H1 (cell line): ENCODE measurements at regions not wholly inside any gene's neighbourhood (a gene's known extent, or its start where the extent isn't known, plus 50 kb on each side); places are given as distances from the start of the nearest gene placed in this dataset.

Source experiments
- CTCF ChIA-PET: fragments of 300-600 bp; sonication (Branson Sonifier 250); formaldehyde crosslinking; loops from one replicate; lab custom pipeline; 2021; ENCODE audit not compliant: partially characterized antibody; lab: Charles Lee
- POLR2A ChIA-PET: fragments of 300-600 bp; sonication (Branson Sonifier 250); formaldehyde crosslinking; loops from one replicate; lab custom pipeline; 2021; ENCODE audit warnings: inconsistent platforms; ENCODE audit not compliant: partially characterized antibody; lab: Charles Lee
- DNase-seq, 2 experiments: peaks; one replicate each; pipeline versions ENCODE4 v3.0.0 to v3.0.0-alpha.2; 2010 to 2022; ENCODE audit warnings: low spot score in 2 of 2, low read depth in 1 of 2, mixed read lengths in 1 of 2
- FAIRE-seq: peaks from 2 replicates; lab custom pipeline; 2011; peaks lifted over from hg19 to GRCh38; lab: Jason Lieb, UNC
- H2AFZ ChIP-seq: 2 replicates; pipeline ENCODE4 v1.8.1; 2012; ENCODE audit warnings: low read length, inconsistent platforms
- H2AK5ac ChIP-seq: 2 replicates; pipeline ENCODE4 v1.6.1; 2013; ENCODE audit warnings: low read depth, low read length
- H2BK120ac ChIP-seq: replicated peaks from 2 replicates; pipeline ENCODE3; 2013; ENCODE audit warnings: low read depth, low read length, inconsistent platforms
- H2BK12ac ChIP-seq: 2 replicates; pipeline ENCODE4 v1.6.1; 2013; ENCODE audit warnings: low read depth, low read length
- H2BK15ac ChIP-seq: 2 replicates; pipeline ENCODE4 v1.6.1; 2013; ENCODE audit warnings: low read length
- H2BK20ac ChIP-seq: 2 replicates; pipeline ENCODE4 v1.6.1; 2013; ENCODE audit warnings: low read length
- H2BK5ac ChIP-seq: 2 replicates; pipeline ENCODE4 v1.6.1; 2013; ENCODE audit warnings: low read depth, low read length
- H3K14ac ChIP-seq: 2 replicates; pipeline ENCODE4 v1.6.1; 2013; ENCODE audit warnings: inconsistent platforms; ENCODE audit not compliant: insufficient read length
- H3K18ac ChIP-seq: 2 replicates; pipeline ENCODE4 v1.6.1; 2013; ENCODE audit warnings: low read length; ENCODE audit errors: extremely low read depth
- H3K23ac ChIP-seq: 2 replicates; pipeline ENCODE4 v1.6.1; 2013; ENCODE audit warnings: inconsistent platforms; ENCODE audit not compliant: insufficient read length
- H3K23me2 ChIP-seq: 2 replicates; pipeline ENCODE4 v1.6.1; 2013; ENCODE audit warnings: low read depth, low read length
- H3K27ac ChIP-seq: 2 replicates; pipeline ENCODE4 v1.6.1; 2011; ENCODE audit warnings: low read depth, low read length, inconsistent platforms
- H3K27me3 ChIP-seq, 4 experiments: replicated peaks in 1 of 4; 1 replicate in 1 of 4; 2 replicates in 3 of 4; pipeline versions ENCODE4 v1.6.1 to v1.8.1; 2011 to 2013; ENCODE audit warnings: low read length in 3 of 4, mild to moderate bottlenecking in 3 of 4, inconsistent platforms in 2 of 4, mixed read lengths in 2 of 4, moderate library complexity in 1 of 4; ENCODE audit not compliant: control insufficient read depth in 3 of 4, insufficient read depth in 3 of 4; ENCODE audit errors: extremely low read depth in 1 of 4
- H3K36me3 ChIP-seq, 4 experiments: 2 replicates each; pipeline versions ENCODE4 v1.6.1 to v1.8.1; 2011 to 2013; ENCODE audit warnings: mild to moderate bottlenecking in 4 of 4, low read length in 3 of 4, moderate library complexity in 2 of 4, control low read depth in 1 of 4, inconsistent platforms in 1 of 4; ENCODE audit not compliant: insufficient read depth in 4 of 4, control insufficient read depth in 2 of 4
- H3K4ac ChIP-seq: replicated peaks from 2 replicates; pipeline ENCODE3; 2013; ENCODE audit warnings: low read length, low read depth, mixed read lengths, inconsistent platforms; ENCODE audit not compliant: insufficient read length
- H3K4me1 ChIP-seq, 4 experiments: replicated peaks in 1 of 4; 1 replicate in 1 of 4; 2 replicates in 3 of 4; pipeline versions ENCODE4 v1.6.1 to v1.8.1; 2011 to 2013; ENCODE audit warnings: low read length in 3 of 4, inconsistent platforms in 2 of 4, mixed read lengths in 1 of 4; ENCODE audit not compliant: insufficient read depth in 4 of 4, control insufficient read depth in 3 of 4
- H3K4me2 ChIP-seq, 2 experiments: 2 replicates each; pipeline versions ENCODE4 v1.6.1 to v1.8.1; 2011 to 2013; ENCODE audit warnings: low read depth in 2 of 2, low read length in 2 of 2, control low read depth in 1 of 2, inconsistent platforms in 1 of 2, mild to moderate bottlenecking in 1 of 2; ENCODE audit not compliant: insufficient read depth in 1 of 2
- H3K4me3 ChIP-seq, 4 experiments: fragments of 200-600, 300-600 bp in 1 of 4; sonication (generic), shearing (Covaris generic), sonication (Bioruptor Twin) in 1 of 4; 2 replicates each; pipeline versions ENCODE4 v1.5.1 to v1.8.1; 2011 to 2016; ENCODE audit warnings: low read length in 4 of 4, low read depth in 3 of 4, control low read depth in 2 of 4, inconsistent platforms in 2 of 4, mild to moderate bottlenecking in 2 of 4, mixed read lengths in 1 of 4, moderate library complexity in 1 of 4; ENCODE audit not compliant: insufficient read depth in 2 of 4; ENCODE audit errors: extremely low read depth in 1 of 4
- H3K56ac ChIP-seq: replicated peaks from 2 replicates; pipeline ENCODE3; 2013; ENCODE audit warnings: low read depth, mild to moderate bottlenecking, mixed read lengths, low read length, inconsistent platforms; ENCODE audit not compliant: insufficient read length
- H3K79me1 ChIP-seq: 2 replicates; pipeline ENCODE4 v1.6.1; 2013; ENCODE audit warnings: low read depth, low read length, control low read depth
- H3K79me2 ChIP-seq, 2 experiments: 2 replicates each; pipeline versions ENCODE4 v1.6.1 to v1.8.1; 2012 to 2013; ENCODE audit warnings: low read length in 2 of 2, mild to moderate bottlenecking in 2 of 2, inconsistent platforms in 1 of 2; ENCODE audit not compliant: insufficient read depth in 2 of 2, control insufficient read depth in 1 of 2
- H3K9ac ChIP-seq, 4 experiments: replicated peaks in 1 of 4; 1 replicate in 1 of 4; 2 replicates in 3 of 4; pipeline versions ENCODE4 v1.6.1 to v1.8.1; 2011 to 2013; ENCODE audit warnings: low read depth in 3 of 4, low read length in 3 of 4, control low read depth in 2 of 4, mild to moderate bottlenecking in 2 of 4, moderate library complexity in 2 of 4, inconsistent platforms in 1 of 4; ENCODE audit errors: extremely low read depth in 1 of 4
- H3K9me3 ChIP-seq, 2 experiments: 2 replicates each; pipeline versions ENCODE4 v1.6.1 to v1.8.1; 2012 to 2013; ENCODE audit warnings: mild to moderate bottlenecking in 2 of 2, moderate library complexity in 2 of 2, control low read depth in 1 of 2, inconsistent platforms in 1 of 2, low read depth in 1 of 2, low read length in 1 of 2, mixed read lengths in 1 of 2; ENCODE audit not compliant: insufficient read depth in 2 of 2
- H4K20me1 ChIP-seq, 2 experiments: replicated peaks in 1 of 2; 2 replicates each; pipeline versions ENCODE3 to v1.8.1; 2011 to 2013; ENCODE audit warnings: inconsistent platforms in 2 of 2, low read length in 2 of 2, mild to moderate bottlenecking in 1 of 2; ENCODE audit not compliant: insufficient read depth in 2 of 2, control insufficient read depth in 1 of 2
- H4K5ac ChIP-seq: 2 replicates; pipeline ENCODE4 v1.6.1; 2013; ENCODE audit warnings: low read length, low read depth, mixed read lengths, inconsistent platforms; ENCODE audit not compliant: insufficient read length
- H4K8ac ChIP-seq: 2 replicates; pipeline ENCODE4 v1.8.0; 2013; ENCODE audit warnings: mild to moderate bottlenecking, moderate library complexity, low read length, inconsistent platforms; ENCODE audit not compliant: insufficient read depth; ENCODE audit errors: extremely low read depth
- H4K91ac ChIP-seq: replicated peaks from 2 replicates; pipeline ENCODE3; 2013; ENCODE audit warnings: low read length, mixed read lengths, inconsistent platforms; ENCODE audit not compliant: insufficient read length
- ATF3 ChIP-seq: IDR thresholded peaks from 2 replicates; pipeline ENCODE4 v1.6.1; 2011; ENCODE audit warnings: low read depth, mild to moderate bottlenecking, low read length; ENCODE audit not compliant: insufficient read depth
- CBX8 ChIP-seq: fragments of 300-800, 300-1000 bp; sonication (generic); IDR thresholded peaks from 2 replicates; pipeline ENCODE4 v1.7.1; 2016; ENCODE audit warnings: low read depth, low read length, borderline replicate concordance
- CHD1 ChIP-seq: IDR thresholded peaks from 2 replicates; pipeline ENCODE4 v1.6.1; 2012; ENCODE audit warnings: low read depth, low read length, improper control_type of control experiment
- CREB1 ChIP-seq: IDR thresholded peaks from 2 replicates; pipeline ENCODE4 v1.6.1; 2012; ENCODE audit warnings: inconsistent platforms
- E2F6 ChIP-seq: IDR thresholded peaks from 2 replicates; pipeline ENCODE4 v1.6.1; 2012; ENCODE audit warnings: inconsistent platforms
- EP300 ChIP-seq, 2 experiments: IDR thresholded peaks; 1 replicate in 1 of 2; 2 replicates in 1 of 2; pipeline ENCODE4 v1.6.1; 2011 to 2012; ENCODE audit warnings: low read depth in 2 of 2, low read length in 2 of 2, mild to moderate bottlenecking in 2 of 2, borderline replicate concordance in 1 of 2, inconsistent platforms in 1 of 2, moderate library complexity in 1 of 2
- FOSL1 ChIP-seq: IDR thresholded peaks from 2 replicates; pipeline ENCODE4 v1.6.1; 2011; ENCODE audit warnings: mild to moderate bottlenecking, low read depth, low read length, moderate library complexity; ENCODE audit not compliant: insufficient read depth
- GABPA ChIP-seq: IDR thresholded peaks from 2 replicates; pipeline ENCODE4 v1.6.1; 2011; ENCODE audit warnings: mild to moderate bottlenecking, low read length, moderate library complexity, borderline replicate concordance; ENCODE audit not compliant: insufficient read depth
- GTF2F1 ChIP-seq: IDR thresholded peaks from 2 replicates; pipeline ENCODE4 v1.6.1; 2012; ENCODE audit warnings: low read depth, low read length, improper control_type of control experiment, borderline replicate concordance
- NRF1 ChIP-seq: IDR thresholded peaks from 2 replicates; pipeline ENCODE4 v1.6.1; 2011; ENCODE audit warnings: mild to moderate bottlenecking, low read depth, low read length, improper control_type of control experiment
- RBBP5 ChIP-seq: IDR thresholded peaks from 2 replicates; pipeline ENCODE4 v1.7.1; 2012; ENCODE audit warnings: low read depth, mild to moderate bottlenecking, inconsistent platforms, low read length, moderate library complexity, borderline replicate concordance
- SIRT6 ChIP-seq: IDR thresholded peaks from one replicate; pipeline ENCODE4 v1.7.1; 2012; ENCODE audit warnings: low read length, inconsistent platforms
- SIX5 ChIP-seq: IDR thresholded peaks from 2 replicates; pipeline ENCODE4 v1.6.1; 2011; ENCODE audit warnings: mild to moderate bottlenecking, low read depth, low read length
- SP4 ChIP-seq: IDR thresholded peaks from 2 replicates; pipeline ENCODE4 v1.6.1; 2012; ENCODE audit warnings: low read length, inconsistent platforms
- YY1 ChIP-seq: IDR thresholded peaks from 2 replicates; pipeline ENCODE4 v1.6.1; 2011; ENCODE audit warnings: low read depth, mild to moderate bottlenecking, low read length
- WGBS, 2 experiments: shearing (Covaris generic) in 1 of 2; methylation state at CpG; one replicate each; pipeline versions ENCODE4 v1.1.6 to v1.1.7; 2013 to 2015; ENCODE audit warnings: low lambda C conversion rate in 2 of 2, mixed read lengths in 2 of 2, inconsistent platforms in 1 of 2, low coverage in 1 of 2, missing lambda C conversion rate in 1 of 2; ENCODE audit not compliant: insufficient replicate concordance in 2 of 2, insufficient coverage in 1 of 2, insufficient read length in 1 of 2; ENCODE audit errors: extremely low coverage in 1 of 2, missing lambda C conversion rate in 1 of 2; 5-methylcytosine and 5-hydroxymethylcytosine counted together

- CTCF ChIA-PET = no interaction called here
- Histone ChIP-seq H3K79me1 (no peaks in the 10 kb centered on the region), H2BK15ac (no peak overlapping the region), H2BK5ac (no peak overlapping the region), H3K14ac (no peak overlapping the region), H3K56ac (no peak overlapping the region), H2AFZ (no peak overlapping the region), H4K91ac (no peak overlapping the region), H2BK120ac (no peak overlapping the region), H3K27me3 (no peaks in the 10 kb centered on the region), H3K36me3 (no peaks in the 10 kb centered on the region; a peak in 1 of 8 replicates), H4K5ac (no peak overlapping the region), H4K20me1 (no peaks in the 10 kb centered on the region), H3K9me3 (peaks cover 15 to 20% of the 10 kb centered on the region in 2 experiments; a peak in 3 of 4 replicates), H3K4ac (no peak overlapping the region), H3K4me1 (peaks cover 0 to 4% (median 0%) of the 10 kb centered on the region in 4 experiments; a peak in 2 of 7 replicates), H3K23ac (no peak overlapping the region), H3K4me2 (no peak overlapping the region), H3K18ac (no peak overlapping the region), H3K79me2 (no peaks in the 10 kb centered on the region), H2BK20ac (no peak overlapping the region), H3K23me2 (no peaks in the 10 kb centered on the region; the same call in 1 of the 2 replicates), H3K4me3 (no peak overlapping the region), H3K9ac (no peak overlapping the region), H4K8ac (no peak overlapping the region), H2AK5ac (no peak overlapping the region), H2BK12ac (no peak overlapping the region), H3K27ac (no peak overlapping the region)
- 87% methylated on average over 5 of the region's 5 CpGs; no CpG with 5 or more reads in 1 of the 2 experiments for WGBS, 2 experiments
- POLR2A ChIA-PET = no interaction called here
- FAIRE-seq (no peak), DNase-seq (no peak)
- TF ChIP-seq CREB1 (no peak), SIX5 (no peak), SP4 (no peak), CHD1 (no peak), YY1 (no peak), RBBP5 (no peak), GABPA (no peak), FOSL1 (no peak), ATF3 (no peak), E2F6 (no peak), CBX8 (no peak), GTF2F1 (no peak), NRF1 (no peak), SIRT6 (no peak), EP300 (IDR thresholded peaks at IDR 0.05; ENCODE audit: borderline replicate concordance in 1 of 2, low read depth in 2 of 2, low read length in 2 of 2) (no peak)
Measured at GRCh38 chr1:4212796-4213195, 312.7 kb upstream of the C1orf174 start.
